ENCODE measurements at regions not wholly inside any gene's neighbourhood (a gene's known extent, or its start where the extent isn't known, plus 50 kb on each side); places are given as distances from the start of the nearest gene placed in this dataset.

GRCh38 chr11:121800240-121800639 lies 315.8 kb downstream of the BLID start:
- DNase-seq (no peak), ATAC-seq (ENCODE audit: low read depth) (no peak)
- no peak for TF ChIP-seq CTCF (IDR thresholded peaks at IDR 0.05)
- H3K9me3 Mint-ChIP-seq = peaks cover 8% of the 10 kb centered on the region
- no peaks in the 10 kb centered on the region for H3K4me1 Mint-ChIP-seq
- H3K27ac Mint-ChIP-seq = no peak overlapping the region
- intact Hi-C loops (cut with micrococcal nuclease) = no loop called here
- ChIA-PET CTCF (no interaction called here), POLR2A (no interaction called here)
- H3K4me3 Mint-ChIP-seq = no peak overlapping the region
- no peaks in the 10 kb centered on the region for H3K27me3 Mint-ChIP-seq
- no peaks in the 10 kb centered on the region for H3K36me3 Mint-ChIP-seq (ENCODE audit: low read depth)

DNA sequence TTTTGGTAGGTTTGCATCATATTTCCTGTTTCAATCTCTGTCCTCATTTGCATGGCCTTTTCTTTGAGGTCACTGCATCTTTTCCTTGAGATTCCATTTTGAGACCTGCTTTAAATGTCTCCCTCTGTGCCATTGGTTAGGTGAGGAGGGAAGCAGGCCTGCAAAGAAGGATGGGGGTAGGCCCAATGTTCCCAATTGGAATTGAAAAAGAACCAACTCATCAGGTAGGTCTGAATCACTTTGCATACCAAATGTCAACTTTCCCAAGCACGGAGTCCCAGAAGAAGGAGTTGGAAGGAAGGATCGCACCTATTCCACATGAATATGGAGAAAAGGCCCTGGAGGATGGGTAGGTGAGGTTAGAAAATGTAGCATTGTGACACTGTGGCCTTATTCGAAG lies 318.5 kb downstream of the BLID start:
- Mint-ChIP-seq H3K4me1 (no peaks in the 10 kb centered on the region), H3K9me3 (peaks cover 8% of the 10 kb centered on the region), H3K27me3 (no peaks in the 10 kb centered on the region), H3K27ac (no peak overlapping the region), H3K4me3 (no peak overlapping the region), H3K36me3 (ENCODE audit: low read depth) (no peaks in the 10 kb centered on the region)
- intact Hi-C loops (cut with micrococcal nuclease) = no loop called here
- POLR2A ChIA-PET = no interaction called here
- ATAC-seq (ENCODE audit: low read depth) = no peak
- no peak for TF ChIP-seq CTCF (IDR thresholded peaks at IDR 0.05)
- CTCF ChIA-PET = no interaction called here
- no peak for DNase-seq

- peaks cover 3% of the 10 kb centered on the region for H3K27me3 Mint-ChIP-seq
- H3K27ac Mint-ChIP-seq = no peak overlapping the region
- ATAC-seq (ENCODE audit: low read depth) (no peak), DNase-seq (no peak)
- ChIA-PET POLR2A (no interaction called here), CTCF (no interaction called here)
- no peak overlapping the region for H3K4me3 Mint-ChIP-seq
- H3K36me3 Mint-ChIP-seq (ENCODE audit: low read depth) = no peaks in the 10 kb centered on the region
- peaks cover 6% of the 10 kb centered on the region for H3K9me3 Mint-ChIP-seq
- no peaks in the 10 kb centered on the region for H3K4me1 Mint-ChIP-seq
- intact Hi-C loops (cut with micrococcal nuclease) = no loop called here
- no peak for TF ChIP-seq CTCF (IDR thresholded peaks at IDR 0.05)
Measured at GRCh38 chr11:121795174-121795573, 320.8 kb downstream of the BLID start.

DNA sequence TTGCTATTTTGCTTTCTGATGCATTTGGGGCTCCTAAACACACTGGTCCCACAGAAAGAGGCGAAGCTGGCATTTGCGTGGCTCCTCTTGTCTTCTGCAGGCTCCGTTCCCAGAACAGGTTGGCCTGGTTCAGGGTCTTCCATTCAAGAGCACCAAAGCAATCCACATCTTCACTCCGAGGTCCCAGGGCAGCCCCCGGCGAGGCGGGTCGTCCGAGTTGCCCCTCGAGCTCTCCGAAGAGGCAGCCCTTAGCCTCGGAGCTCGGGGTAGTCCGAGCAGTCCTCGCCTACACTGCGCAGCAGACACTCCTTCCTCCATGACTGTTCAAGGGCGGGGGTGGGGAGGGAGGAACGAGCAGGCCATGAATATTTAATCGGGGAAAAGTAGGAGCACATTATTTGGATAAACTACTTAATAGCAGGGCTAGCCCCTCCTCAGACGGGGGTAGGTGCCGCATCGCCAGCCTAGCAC lies 321.3 kb downstream of the BLID start:
- no peak overlapping the region for H3K27ac Mint-ChIP-seq
- H3K36me3 Mint-ChIP-seq (ENCODE audit: low read depth) = no peaks in the 10 kb centered on the region
- ChIA-PET POLR2A (no interaction called here), CTCF (no interaction called here)
- no peak overlapping the region for H3K4me3 Mint-ChIP-seq
- peaks cover 3% of the 10 kb centered on the region for H3K27me3 Mint-ChIP-seq
- intact Hi-C loops (cut with micrococcal nuclease) = no loop called here
- peaks cover 5% of the 10 kb centered on the region for H3K9me3 Mint-ChIP-seq
- DNase-seq = no peak
- no peak for TF ChIP-seq CTCF (IDR thresholded peaks at IDR 0.05)
- ATAC-seq (ENCODE audit: low read depth) = no peak
- no peaks in the 10 kb centered on the region for H3K4me1 Mint-ChIP-seq

- Mint-ChIP-seq H3K4me3 (no peak overlapping the region), H3K27ac (no peak overlapping the region), H3K9me3 (peaks cover 5% of the 10 kb centered on the region), H3K27me3 (peaks cover 3% of the 10 kb centered on the region), H3K36me3 (ENCODE audit: low read depth) (no peaks in the 10 kb centered on the region), H3K4me1 (no peaks in the 10 kb centered on the region)
- ATAC-seq (ENCODE audit: low read depth) (no peak), DNase-seq (no peak)
- TF ChIP-seq CTCF (IDR thresholded peaks at IDR 0.05) = no peak
- ChIA-PET CTCF (no interaction called here), POLR2A (no interaction called here)
- intact Hi-C loops (cut with micrococcal nuclease) = no loop called here
Measured at GRCh38 chr11:121793916-121794315, 322.1 kb downstream of the BLID start.
